GM12874 (cell line): ENCODE measurements at regions not wholly inside any gene's neighbourhood (a gene's known extent, or its start where the extent isn't known, plus 50 kb on each side); places are given as distances from the start of the nearest gene placed in this dataset.

Source experiments
- TF ChIP-seq, protein P1 (sequence below): IDR thresholded peaks from 2 replicates; pipeline ENCODE4 v1.5.1; 2011; ENCODE audit warnings: low read depth, mild to moderate bottlenecking, control low read depth, low read length, moderate library complexity; ENCODE audit not compliant: insufficient read depth

GRCh38 chr9:115880221-115880885 is 273.2 kb upstream of the PAPPA start:
- TF ChIP-seq, protein P1, sequence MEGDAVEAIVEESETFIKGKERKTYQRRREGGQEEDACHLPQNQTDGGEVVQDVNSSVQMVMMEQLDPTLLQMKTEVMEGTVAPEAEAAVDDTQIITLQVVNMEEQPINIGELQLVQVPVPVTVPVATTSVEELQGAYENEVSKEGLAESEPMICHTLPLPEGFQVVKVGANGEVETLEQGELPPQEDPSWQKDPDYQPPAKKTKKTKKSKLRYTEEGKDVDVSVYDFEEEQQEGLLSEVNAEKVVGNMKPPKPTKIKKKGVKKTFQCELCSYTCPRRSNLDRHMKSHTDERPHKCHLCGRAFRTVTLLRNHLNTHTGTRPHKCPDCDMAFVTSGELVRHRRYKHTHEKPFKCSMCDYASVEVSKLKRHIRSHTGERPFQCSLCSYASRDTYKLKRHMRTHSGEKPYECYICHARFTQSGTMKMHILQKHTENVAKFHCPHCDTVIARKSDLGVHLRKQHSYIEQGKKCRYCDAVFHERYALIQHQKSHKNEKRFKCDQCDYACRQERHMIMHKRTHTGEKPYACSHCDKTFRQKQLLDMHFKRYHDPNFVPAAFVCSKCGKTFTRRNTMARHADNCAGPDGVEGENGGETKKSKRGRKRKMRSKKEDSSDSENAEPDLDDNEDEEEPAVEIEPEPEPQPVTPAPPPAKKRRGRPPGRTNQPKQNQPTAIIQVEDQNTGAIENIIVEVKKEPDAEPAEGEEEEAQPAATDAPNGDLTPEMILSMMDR, result no peak

DNA sequence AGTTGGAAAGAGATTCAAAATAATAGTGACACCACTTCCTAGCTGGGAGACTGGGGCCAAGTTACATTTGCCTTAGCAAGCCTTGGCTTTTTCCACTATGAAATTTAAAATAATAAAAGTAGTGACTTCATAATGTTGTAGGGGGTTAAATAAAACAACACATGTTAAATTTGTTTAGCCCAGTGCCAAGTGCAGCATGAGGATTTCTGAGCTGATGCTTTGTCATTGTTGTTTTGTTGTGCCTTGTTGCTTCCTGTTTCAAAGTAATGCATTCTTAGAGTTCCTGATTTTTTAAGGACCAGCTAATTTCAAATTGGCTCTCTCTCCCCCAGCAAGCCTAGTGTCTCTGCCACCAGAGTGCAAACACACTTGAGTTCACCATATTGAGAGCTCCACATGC is 270.7 kb upstream of the PAPPA start:
- TF ChIP-seq, protein P1, result no peak

GRCh38 chr9:115883467-115884329 is 269.9 kb upstream of the PAPPA start:
- TF ChIP-seq, protein P1, result peak; percentile 16; the same call in 1 of the 2 replicates

DNA sequence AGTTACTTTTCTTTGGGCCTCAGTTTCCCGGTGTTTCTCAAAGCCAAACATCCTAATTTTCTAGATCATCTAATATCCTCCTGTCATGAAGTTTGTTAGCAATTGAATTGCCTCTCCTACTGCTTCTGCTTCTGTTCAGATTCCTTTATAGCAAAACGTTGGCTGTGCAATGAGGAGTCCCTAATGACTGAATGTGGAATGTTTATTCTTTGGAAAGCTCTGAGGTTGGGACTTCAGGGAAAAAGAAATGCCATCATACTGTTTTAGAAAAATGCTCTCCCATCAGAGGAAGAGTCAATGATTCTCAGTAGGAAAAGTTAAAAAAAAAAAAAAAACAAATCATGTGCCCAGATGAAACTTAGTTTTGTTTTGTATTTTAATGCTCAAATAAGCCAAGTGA is 268.7 kb upstream of the PAPPA start:
- TF ChIP-seq, protein P1, result no peak

- TF ChIP-seq, protein P1, result no peak
These were observed 265.5 kb upstream of the PAPPA start for GRCh38 chr9:115888131-115888530.

GRCh38 chr9:115891929-115892328 is 261.7 kb upstream of the PAPPA start:
- TF ChIP-seq, protein P1, result no peak

DNA sequence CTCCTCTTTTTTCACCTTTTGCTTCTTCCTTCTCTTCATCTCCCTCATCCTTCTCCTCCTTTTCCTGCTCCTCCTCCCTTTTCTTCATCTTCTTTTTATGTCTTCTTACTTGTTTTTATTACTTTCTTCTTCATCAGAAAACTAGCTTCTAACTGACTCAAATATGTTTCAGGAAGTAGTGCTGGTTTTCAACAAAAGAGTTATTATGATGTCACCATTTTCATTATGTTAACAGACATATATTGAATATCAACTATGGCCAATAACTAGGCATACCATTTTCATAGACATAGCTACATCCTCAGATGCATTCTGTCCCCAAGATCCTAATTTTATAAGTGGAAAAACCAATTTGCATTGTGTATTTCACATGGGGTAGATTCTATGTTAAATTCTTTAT is 252.9 kb upstream of the PAPPA start:
- TF ChIP-seq, protein P1, result no peak
